ENCODE measurements at regions not wholly inside any gene's neighbourhood (a gene's known extent, or its start where the extent isn't known, plus 50 kb on each side); places are given as distances from the start of the nearest gene placed in this dataset.

- Histone ChIP-seq H3K27me3 (no peaks in the 10 kb centered on the region), H3K4me3 (no peak overlapping the region), H3K4me1 (no peaks in the 10 kb centered on the region), H3K27ac (no peak overlapping the region), H3K9me3 (no peaks in the 10 kb centered on the region), H3K36me3 (no peaks in the 10 kb centered on the region)
- intact Hi-C loops (cut with DNase I): no loop called here
- no peak for TF ChIP-seq POLR2A (IDR thresholded peaks at IDR 0.05)
- no peak for TF ChIP-seq CTCF (IDR thresholded peaks at IDR 0.05)
- no peak for ATAC-seq
- WGBS (ENCODE audit: insufficient coverage, low coverage, low lambda C conversion rate, missing lambda C conversion rate): 47% methylated on average over 2 of the region's 4 CpGs
- DNase-seq: no peak
These were observed 631.5 kb downstream of the UQCRFS1 start for GRCh38 chr19:28581468-28581770.

DNA sequence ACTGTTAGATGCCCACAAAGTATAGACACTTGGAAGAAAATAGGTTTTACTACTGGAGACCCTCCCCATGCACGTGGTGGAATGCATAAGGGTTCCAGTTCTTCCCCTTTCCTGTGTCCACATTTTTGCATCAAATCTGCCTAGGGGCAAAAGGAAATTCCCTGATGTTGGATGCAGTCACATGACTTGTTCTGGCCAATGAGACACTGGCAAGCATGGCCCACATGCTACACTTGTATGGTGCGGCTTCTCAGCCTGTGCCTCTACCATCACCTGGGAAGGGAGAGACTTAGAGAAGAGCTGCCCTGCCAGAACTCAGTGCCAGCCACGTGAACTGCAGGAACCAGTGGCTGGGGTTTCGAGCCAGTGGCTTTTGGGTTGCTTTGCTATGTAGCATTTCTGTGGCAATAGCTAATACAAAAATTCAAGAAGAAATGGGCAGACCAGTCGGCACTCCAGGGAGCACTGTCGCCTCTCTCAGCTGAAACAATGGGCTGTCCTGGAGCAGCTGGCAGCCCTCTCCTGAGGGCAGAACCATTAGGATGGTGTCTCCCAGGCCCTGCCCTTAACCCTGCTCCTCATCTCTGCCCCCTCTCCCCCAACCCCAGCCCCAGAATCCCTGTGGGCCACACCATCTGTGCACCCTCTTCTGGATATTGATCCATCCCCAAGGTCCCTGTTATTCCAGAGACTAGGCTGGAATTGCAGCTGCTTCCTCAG lies 634.0 kb downstream of the UQCRFS1 start:
- ATAC-seq (no peak), DNase-seq (no peak)
- WGBS (ENCODE audit: insufficient coverage, low coverage, low lambda C conversion rate, missing lambda C conversion rate): 40% methylated on average over 1 of the region's 6 CpGs
- Histone ChIP-seq H3K9me3 (no peaks in the 10 kb centered on the region), H3K36me3 (no peaks in the 10 kb centered on the region), H3K27me3 (no peaks in the 10 kb centered on the region), H3K27ac (no peak overlapping the region), H3K4me3 (no peak overlapping the region), H3K4me1 (no peaks in the 10 kb centered on the region)
- intact Hi-C loops (cut with DNase I): no loop called here
- TF ChIP-seq CTCF (IDR thresholded peaks at IDR 0.05) (no peak), POLR2A (IDR thresholded peaks at IDR 0.05) (no peak)

DNA sequence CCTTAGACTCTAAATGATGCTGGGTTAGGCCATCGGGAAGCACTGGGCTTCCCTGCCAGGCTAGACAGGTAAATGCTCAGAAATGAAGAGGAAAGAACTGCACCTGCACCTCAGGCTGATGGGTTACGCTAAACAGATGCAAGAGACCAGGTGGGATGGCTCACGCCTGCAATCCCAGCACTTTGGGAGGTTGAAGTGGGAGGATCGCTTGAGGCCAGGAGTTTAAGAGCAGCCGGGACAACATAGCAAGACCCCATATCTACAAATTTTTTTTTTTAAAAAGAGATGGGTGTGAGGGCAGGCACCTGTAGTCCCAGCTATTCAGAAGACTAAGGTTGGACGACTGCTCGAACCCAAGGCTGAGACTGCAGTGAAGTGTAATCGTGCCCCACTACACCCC lies 634.7 kb downstream of the UQCRFS1 start:
- TF ChIP-seq POLR2A (IDR thresholded peaks at IDR 0.05): no peak
- TF ChIP-seq CTCF (IDR thresholded peaks at IDR 0.05): no peak
- Histone ChIP-seq H3K27ac (no peak overlapping the region), H3K4me3 (no peak overlapping the region), H3K9me3 (no peaks in the 10 kb centered on the region), H3K36me3 (no peaks in the 10 kb centered on the region), H3K27me3 (no peaks in the 10 kb centered on the region), H3K4me1 (no peaks in the 10 kb centered on the region)
- DNase-seq (no peak), ATAC-seq (no peak)
- WGBS (ENCODE audit: insufficient coverage, low coverage, low lambda C conversion rate, missing lambda C conversion rate): 75% methylated on average over 7 of the region's 8 CpGs
- intact Hi-C loops (cut with DNase I): no loop called here

GRCh38 chr19:28577666-28578065 lies 635.3 kb downstream of the UQCRFS1 start:
- no peaks in the 10 kb centered on the region for H3K9me3 ChIP-seq
- no peak for TF ChIP-seq POLR2A (IDR thresholded peaks at IDR 0.05)
- no peak for TF ChIP-seq CTCF (IDR thresholded peaks at IDR 0.05)
- no peak overlapping the region for H3K4me3 ChIP-seq
- no peaks in the 10 kb centered on the region for H3K27me3 ChIP-seq
- H3K4me1 ChIP-seq: no peaks in the 10 kb centered on the region
- ATAC-seq (no peak), DNase-seq (no peak)
- no peak overlapping the region for H3K27ac ChIP-seq
- 73% methylated on average over 3 of the region's 6 CpGs for WGBS (ENCODE audit: insufficient coverage, low coverage, low lambda C conversion rate, missing lambda C conversion rate)
- intact Hi-C loops (cut with DNase I): no loop called here
- no peaks in the 10 kb centered on the region for H3K36me3 ChIP-seq

GRCh38 chr19:28577233-28577632 lies 635.7 kb downstream of the UQCRFS1 start:
- H3K27me3 ChIP-seq: no peaks in the 10 kb centered on the region
- intact Hi-C loops (cut with DNase I): no loop called here
- ATAC-seq (no peak), DNase-seq (no peak)
- WGBS (ENCODE audit: insufficient coverage, low coverage, low lambda C conversion rate, missing lambda C conversion rate): 80% methylated on average over 2 of the region's 2 CpGs
- no peaks in the 10 kb centered on the region for H3K4me1 ChIP-seq
- no peak overlapping the region for H3K4me3 ChIP-seq
- TF ChIP-seq CTCF (IDR thresholded peaks at IDR 0.05) (no peak), POLR2A (IDR thresholded peaks at IDR 0.05) (no peak)
- H3K27ac ChIP-seq: no peak overlapping the region
- H3K9me3 ChIP-seq: no peaks in the 10 kb centered on the region
- H3K36me3 ChIP-seq: no peaks in the 10 kb centered on the region
